Body of pancreas (tissue), 4 donors: ENCODE measurements at regions not wholly inside any gene's neighbourhood (a gene's known extent, or its start where the extent isn't known, plus 50 kb on each side); places are given as distances from the start of the nearest gene placed in this dataset.
A peak's percentile ranks its signal among the peaks of the same experiment; 100 is the strongest.

ENCODE experiments used
- ATAC-seq: fragments of 150-250 bp; one replicate; pipeline ENCODE4 v1.9.1; 2016
- DNase-seq, 4 donors: peaks; one replicate each; pipeline ENCODE4 v3.0.0-alpha.2; 2019
- H3K27ac ChIP-seq, 4 donors: fragments of 200-600 bp; sonication (generic); 1 replicate in 3 of 4; 2 replicates in 1 of 4; pipeline versions ENCODE4 v1.5.1 to v1.6.1; 2016 to 2019; ENCODE audit warnings: mild to moderate bottlenecking in 1 of 4, mixed read lengths in 1 of 4, moderate library complexity in 1 of 4
- H3K27me3 ChIP-seq, 2 donors: fragments of 200-600 bp; sonication (generic); one replicate each; pipeline ENCODE4 v1.6.0; 2016; ENCODE audit warnings: mild to moderate bottlenecking in 1 of 2
- H3K36me3 ChIP-seq, 2 donors: fragments of 200-600 bp; sonication (generic); replicated peaks in 1 of 2; 2 replicates each; pipeline ENCODE4 v1.5.1; 2016; ENCODE audit warnings: low read depth in 2 of 2; ENCODE audit not compliant: insufficient read depth in 1 of 2
- H3K4me1 ChIP-seq: fragments of 200-600 bp; sonication (generic); one replicate; pipeline ENCODE4 v1.6.0; 2016
- H3K4me3 ChIP-seq, 2 donors: fragments of 200-600 bp; sonication (generic); 1 replicate in 1 of 2; 2 replicates in 1 of 2; pipeline ENCODE4 v1.5.1; 2016 to 2019
- H3K9me3 ChIP-seq, 3 donors: fragments of 200-600 bp; sonication (generic); 1 replicate in 2 of 3; 2 replicates in 1 of 3; pipeline ENCODE4 v1.5.1; 2016
- CTCF ChIP-seq, 7 experiments: fragments of 450-650 bp in 4 of 7; fragments of 200-600 bp in 3 of 7; sonication (generic) in 3 of 7; IDR thresholded peaks; one replicate each; pipeline ENCODE4 v1.5.1; 2016 to 2019; ENCODE audit warnings: antibody characterized with exemption in 7 of 7
- POLR2A ChIP-seq, 3 donors: fragments of 450-650 bp; IDR thresholded peaks; one replicate each; pipeline ENCODE4 v1.6.1; 2016; ENCODE audit warnings: antibody characterized with exemption in 3 of 3, mild to moderate bottlenecking in 2 of 3
- WGBS, 2 donors: methylation state at CpG; one replicate each; pipeline ENCODE4 v1.1.5; 2017; 5-methylcytosine and 5-hydroxymethylcytosine counted together
- intact Hi-C: fragments of 100-400 bp; cut with DNase I; formaldehyde crosslinking; loops from one replicate; pipeline ENCODE4 v1.15.1; 2023

DNA sequence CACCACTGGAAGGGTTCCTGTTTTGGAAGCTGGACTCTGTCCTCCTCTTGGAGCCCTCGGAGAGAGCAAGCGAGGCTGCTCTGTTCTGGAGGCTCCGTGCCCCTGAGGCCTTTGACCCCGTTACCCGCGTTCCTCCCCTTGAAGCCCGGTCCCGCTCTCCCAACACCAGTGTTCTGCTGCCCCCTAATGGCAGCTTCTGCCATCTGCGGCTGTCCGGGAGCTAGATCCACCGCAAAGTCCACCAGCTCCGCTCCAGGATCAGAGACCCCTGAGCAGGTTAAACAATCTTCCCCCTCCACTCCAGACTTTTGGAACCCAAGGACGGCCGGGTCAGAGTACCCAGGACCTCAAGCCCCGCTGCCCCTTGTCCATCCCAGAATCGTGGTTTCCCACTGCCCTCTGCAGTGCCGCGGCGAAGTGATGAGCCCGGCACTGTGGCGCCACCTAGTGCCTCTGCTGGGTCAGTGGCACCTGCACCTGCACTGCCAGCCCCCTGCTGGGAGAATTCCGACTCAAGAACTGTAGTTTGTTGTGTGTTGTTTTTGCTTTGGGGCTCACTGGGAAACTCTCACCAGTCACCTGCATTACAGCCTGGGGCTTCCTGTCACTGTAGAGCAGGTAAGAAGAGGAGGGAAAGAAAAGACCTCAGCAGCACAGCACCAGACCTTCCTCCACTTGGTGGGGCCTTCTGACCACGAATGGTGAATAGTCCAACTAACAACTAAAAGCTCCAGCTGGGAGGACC is 63.5 kb upstream of the NFASC start:
- peaks cover 8% of the 10 kb centered on the region for H3K4me1 ChIP-seq
- no peak overlapping the region for H3K4me3 ChIP-seq
- ATAC-seq, result peak; percentile 94
- 3 to 6% methylated on average over 16 to 23 of the region's 23 CpGs for WGBS, 2 donors
- H3K36me3 ChIP-seq, result no peaks in the 10 kb centered on the region
- no peaks in the 10 kb centered on the region for H3K27me3 ChIP-seq
- H3K9me3 ChIP-seq, result no peaks in the 10 kb centered on the region
- H3K27ac ChIP-seq, result no peak overlapping the region
- intact Hi-C loops, result no loop called here
- peak; percentile 78 to 87 (median 82) for DNase-seq
- TF ChIP-seq CTCF (IDR thresholded peaks at IDR 0.05) (peak; percentile 92 to 100 (median 98)), POLR2A (IDR thresholded peaks at IDR 0.05) (no peak)

DNA sequence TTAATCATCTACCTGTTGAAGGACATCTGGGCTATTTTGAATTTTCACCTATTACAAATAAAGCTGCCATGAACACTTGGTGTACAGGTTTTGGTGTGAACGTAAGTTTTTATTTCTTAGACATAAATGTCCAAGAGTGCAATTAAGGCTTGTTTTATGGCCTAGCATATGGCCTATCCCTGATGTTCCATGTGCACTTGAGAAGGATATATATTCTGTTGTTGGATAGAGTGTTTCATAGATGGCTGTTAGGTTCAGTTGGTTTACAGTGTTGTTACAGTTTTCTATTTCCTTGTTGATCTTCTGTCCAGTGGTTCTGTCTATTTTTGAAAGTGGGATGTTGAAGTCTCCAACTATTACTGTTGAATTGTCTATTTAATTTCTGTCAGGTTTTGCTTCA is 61.2 kb upstream of the NFASC start:
- Histone ChIP-seq H3K27ac (no peak overlapping the region), H3K27me3 (no peaks in the 10 kb centered on the region), H3K9me3 (no peaks in the 10 kb centered on the region), H3K36me3 (no peaks in the 10 kb centered on the region), H3K4me1 (peaks cover 8% of the 10 kb centered on the region), H3K4me3 (no peak overlapping the region)
- DNase-seq, result no peak
- intact Hi-C loops, result no loop called here
- ATAC-seq, result no peak
- WGBS, 2 donors, result 61 to 63% methylated on average over 1 of the region's 1 CpG
- TF ChIP-seq POLR2A (IDR thresholded peaks at IDR 0.05) (no peak), CTCF (IDR thresholded peaks at IDR 0.05) (no peak)

- H3K27ac ChIP-seq, result no peak overlapping the region
- 50 to 56% methylated on average over 1 of the region's 1 CpG for WGBS, 2 donors
Observed at GRCh38 chr1:204812842-204813241, 57.8 kb upstream of the NFASC start.

GRCh38 chr1:204813522-204813921 is 57.1 kb upstream of the NFASC start:
- no peaks in the 10 kb centered on the region for H3K9me3 ChIP-seq
- H3K4me1 ChIP-seq, result no peaks in the 10 kb centered on the region
- ATAC-seq (no peak), DNase-seq (no peak)
- TF ChIP-seq CTCF (IDR thresholded peaks at IDR 0.05) (no peak), POLR2A (IDR thresholded peaks at IDR 0.05) (no peak)
- no peaks in the 10 kb centered on the region for H3K36me3 ChIP-seq
- H3K4me3 ChIP-seq, result no peak overlapping the region
- H3K27me3 ChIP-seq, result peaks cover 0 to 3% of the 10 kb centered on the region in 2 donors
- WGBS, 2 donors, result 55 to 57% methylated on average over 2 of the region's 2 CpGs
- no peak overlapping the region for H3K27ac ChIP-seq
- intact Hi-C loops, result no loop called here

More at GRCh38 chr1:204812842-204813241, 57.8 kb upstream of the NFASC start:
- DNase-seq (no peak), ATAC-seq (no peak)
- Histone ChIP-seq H3K4me1 (no peaks in the 10 kb centered on the region), H3K9me3 (no peaks in the 10 kb centered on the region), H3K27me3 (peaks cover 0 to 3% of the 10 kb centered on the region in 2 donors), H3K36me3 (no peaks in the 10 kb centered on the region), H3K4me3 (no peak overlapping the region)
- TF ChIP-seq POLR2A (IDR thresholded peaks at IDR 0.05) (no peak), CTCF (IDR thresholded peaks at IDR 0.05) (no peak)
- intact Hi-C loops, result no loop called here
